DMS 273 treated with DMSO at 0.1 percent for 48 hours (cell line): ENCODE measurements at regions not wholly inside any gene's neighbourhood (a gene's known extent, or its start where the extent isn't known, plus 50 kb on each side); places are given as distances from the start of the nearest gene placed in this dataset.
"Not testable (repeated sequence)": the region's sequence is repeated elsewhere in the genome, so short reads cannot be mapped to it uniquely, and the experiment has no call there.

Experiments
- DNase-seq: peaks from one replicate; lab custom pipeline; 2025; lab: John Stamatoyannopoulos, UW

- not testable (repeated sequence) for DNase-seq
Measured at GRCh38 chr2:82326180-82326767, 2021.7 kb upstream of the LRRTM1 start.

- no peak for DNase-seq
Measured at GRCh38 chr2:82320296-82320695, 2015.7 kb upstream of the LRRTM1 start.

GRCh38 chr2:82317012-82317411, 2012.5 kb upstream of the LRRTM1 start:
- DNase-seq = no peak

- DNase-seq = no peak
Measured at GRCh38 chr2:82316586-82316985, 2012.0 kb upstream of the LRRTM1 start.

GRCh38 chr2:82314836-82315472, 2010.4 kb upstream of the LRRTM1 start:
- DNase-seq = no peak

- no peak for DNase-seq
Measured at GRCh38 chr2:82307511-82307910, 2003.0 kb upstream of the LRRTM1 start.

GRCh38 chr2:82301506-82301905, 1997.0 kb upstream of the LRRTM1 start:
- no peak for DNase-seq

GRCh38 chr2:82289446-82289845, 1984.9 kb upstream of the LRRTM1 start:
- DNase-seq = no peak

- no peak for DNase-seq
Measured at GRCh38 chr2:82283075-82283474, 1978.5 kb upstream of the LRRTM1 start.

- no peak for DNase-seq
Measured at GRCh38 chr2:82282111-82282882, 1977.7 kb upstream of the LRRTM1 start.

GRCh38 chr2:82279367-82279766, 1974.8 kb upstream of the LRRTM1 start:
- DNase-seq = no peak

GRCh38 chr2:82278416-82278815, 1973.9 kb upstream of the LRRTM1 start:
- no peak for DNase-seq

- DNase-seq = no peak
Measured at GRCh38 chr2:82275599-82275998, 1971.0 kb upstream of the LRRTM1 start.

- DNase-seq = no peak
Measured at GRCh38 chr2:82268446-82268845, 1963.9 kb upstream of the LRRTM1 start.

- DNase-seq = no peak
Measured at GRCh38 chr2:82260521-82260920, 1956.0 kb upstream of the LRRTM1 start.

- DNase-seq = no peak
Measured at GRCh38 chr2:82259551-82259950, 1955.0 kb upstream of the LRRTM1 start.

GRCh38 chr2:82257796-82258555, 1953.4 kb upstream of the LRRTM1 start:
- DNase-seq = no peak

GRCh38 chr2:82256983-82257632, 1952.6 kb upstream of the LRRTM1 start:
- no peak for DNase-seq

- DNase-seq = no peak
Measured at GRCh38 chr2:82256288-82256687, 1951.7 kb upstream of the LRRTM1 start.

- DNase-seq = no peak
Measured at GRCh38 chr2:82254728-82255127, 1950.2 kb upstream of the LRRTM1 start.

- no peak for DNase-seq
Measured at GRCh38 chr2:82246220-82246775, 1941.7 kb upstream of the LRRTM1 start.

GRCh38 chr2:82239176-82239575, 1934.6 kb upstream of the LRRTM1 start:
- DNase-seq = no peak
